Neural progenitor cell (in vitro differentiated cells): ENCODE measurements at regions not wholly inside any gene's neighbourhood (a gene's known extent, or its start where the extent isn't known, plus 50 kb on each side); places are given as distances from the start of the nearest gene placed in this dataset.

Experiments
- CTCF ChIP-seq: fragments of 200-600 bp; sonication (generic); IDR thresholded peaks from 2 replicates; pipeline ENCODE4 v1.5.1; 2017; ENCODE audit warnings: antibody characterized with exemption, mild to moderate bottlenecking
- EZH2 ChIP-seq: fragments of 200-600 bp; sonication (generic); IDR thresholded peaks from 2 replicates; pipeline ENCODE4 v1.6.1; 2017; ENCODE audit warnings: antibody characterized with exemption, mild to moderate bottlenecking, moderate library complexity
- EZH2phosphoT487 ChIP-seq: fragments of 200-600 bp; sonication (generic); IDR thresholded peaks from 2 replicates; pipeline ENCODE4 v1.6.1; 2017; ENCODE audit warnings: antibody characterized with exemption

GRCh38 chr2:16288371-16289112 lies 348.2 kb downstream of the MYCN start:
- TF ChIP-seq EZH2: no peak
- TF ChIP-seq CTCF: no peak
- TF ChIP-seq EZH2phosphoT487: no peak
